ENCODE measurements at regions not wholly inside any gene's neighbourhood (a gene's known extent, or its start where the extent isn't known, plus 50 kb on each side); places are given as distances from the start of the nearest gene placed in this dataset.

DNA sequence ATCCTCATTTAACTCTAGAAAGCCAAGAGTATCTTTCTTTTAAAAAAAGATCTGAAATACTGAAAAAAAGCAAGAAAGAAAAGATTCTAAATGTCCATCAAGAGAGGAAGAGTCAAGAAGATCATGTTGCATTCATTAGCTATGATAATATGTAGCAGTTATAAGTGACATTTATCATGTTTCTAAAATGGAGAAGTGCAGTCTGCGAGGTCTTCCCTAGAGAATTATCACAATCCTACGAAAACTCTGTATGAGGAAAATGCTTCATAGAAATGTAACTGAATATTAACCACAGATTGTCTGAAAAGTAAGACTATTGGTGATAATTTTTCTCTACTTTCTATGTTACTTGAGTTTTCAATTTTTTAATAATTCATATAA is 77.4 kb upstream of the USP47 start:
- peaks cover 30% of the 10 kb centered on the region for H3K27me3 Mint-ChIP-seq (ENCODE audit: low read depth, unreplicated experiment)
- H3K27ac Mint-ChIP-seq (ENCODE audit: unreplicated experiment) = no peak overlapping the region
- no peaks in the 10 kb centered on the region for H3K36me3 Mint-ChIP-seq (ENCODE audit: low read depth, unreplicated experiment)
- H3K9me3 Mint-ChIP-seq (ENCODE audit: unreplicated experiment) = peaks cover 4% of the 10 kb centered on the region
- Histone ChIP-seq H3K4me1 (ENCODE audit: insufficient read depth, low read length) (no peaks in the 10 kb centered on the region), H3K27me3 (ENCODE audit: insufficient read depth, low read length) (peaks cover 29% of the 10 kb centered on the region), H3K27ac (ENCODE audit: low read depth, low read length) (no peak overlapping the region), H3K9me3 (ENCODE audit: insufficient read depth, low read depth, low read length) (no peaks in the 10 kb centered on the region), H3K36me3 (ENCODE audit: insufficient read depth, low read length) (no peaks in the 10 kb centered on the region), H2AFZ (ENCODE audit: low read depth, low read length) (no peak overlapping the region), H4K20me1 (ENCODE audit: insufficient read depth, low read length) (no peaks in the 10 kb centered on the region), H3K9ac (ENCODE audit: low read length) (no peak overlapping the region), H3K4me3 (ENCODE audit: insufficient read depth, low read depth, low read length) (no peak overlapping the region), H3K79me2 (ENCODE audit: insufficient read depth, low read length) (no peaks in the 10 kb centered on the region), H3K4me2 (ENCODE audit: low read length) (no peak overlapping the region)
- FAIRE-seq (no peak), DNase-seq (ENCODE audit: low read depth) (no peak)
- H3K4me3 Mint-ChIP-seq (ENCODE audit: unreplicated experiment) = no peak overlapping the region
- no peak for TF ChIP-seq EZH2 (IDR thresholded peaks at IDR 0.05; ENCODE audit: insufficient read depth, low read length)
- TF ChIP-seq, protein P1, sequence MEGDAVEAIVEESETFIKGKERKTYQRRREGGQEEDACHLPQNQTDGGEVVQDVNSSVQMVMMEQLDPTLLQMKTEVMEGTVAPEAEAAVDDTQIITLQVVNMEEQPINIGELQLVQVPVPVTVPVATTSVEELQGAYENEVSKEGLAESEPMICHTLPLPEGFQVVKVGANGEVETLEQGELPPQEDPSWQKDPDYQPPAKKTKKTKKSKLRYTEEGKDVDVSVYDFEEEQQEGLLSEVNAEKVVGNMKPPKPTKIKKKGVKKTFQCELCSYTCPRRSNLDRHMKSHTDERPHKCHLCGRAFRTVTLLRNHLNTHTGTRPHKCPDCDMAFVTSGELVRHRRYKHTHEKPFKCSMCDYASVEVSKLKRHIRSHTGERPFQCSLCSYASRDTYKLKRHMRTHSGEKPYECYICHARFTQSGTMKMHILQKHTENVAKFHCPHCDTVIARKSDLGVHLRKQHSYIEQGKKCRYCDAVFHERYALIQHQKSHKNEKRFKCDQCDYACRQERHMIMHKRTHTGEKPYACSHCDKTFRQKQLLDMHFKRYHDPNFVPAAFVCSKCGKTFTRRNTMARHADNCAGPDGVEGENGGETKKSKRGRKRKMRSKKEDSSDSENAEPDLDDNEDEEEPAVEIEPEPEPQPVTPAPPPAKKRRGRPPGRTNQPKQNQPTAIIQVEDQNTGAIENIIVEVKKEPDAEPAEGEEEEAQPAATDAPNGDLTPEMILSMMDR (IDR thresholded peaks at IDR 0.05; ENCODE audit: insufficient read depth, low read depth, low read length) = no peak
- no peaks in the 10 kb centered on the region for H3K4me1 Mint-ChIP-seq (ENCODE audit: low read depth, unreplicated experiment)

DNA sequence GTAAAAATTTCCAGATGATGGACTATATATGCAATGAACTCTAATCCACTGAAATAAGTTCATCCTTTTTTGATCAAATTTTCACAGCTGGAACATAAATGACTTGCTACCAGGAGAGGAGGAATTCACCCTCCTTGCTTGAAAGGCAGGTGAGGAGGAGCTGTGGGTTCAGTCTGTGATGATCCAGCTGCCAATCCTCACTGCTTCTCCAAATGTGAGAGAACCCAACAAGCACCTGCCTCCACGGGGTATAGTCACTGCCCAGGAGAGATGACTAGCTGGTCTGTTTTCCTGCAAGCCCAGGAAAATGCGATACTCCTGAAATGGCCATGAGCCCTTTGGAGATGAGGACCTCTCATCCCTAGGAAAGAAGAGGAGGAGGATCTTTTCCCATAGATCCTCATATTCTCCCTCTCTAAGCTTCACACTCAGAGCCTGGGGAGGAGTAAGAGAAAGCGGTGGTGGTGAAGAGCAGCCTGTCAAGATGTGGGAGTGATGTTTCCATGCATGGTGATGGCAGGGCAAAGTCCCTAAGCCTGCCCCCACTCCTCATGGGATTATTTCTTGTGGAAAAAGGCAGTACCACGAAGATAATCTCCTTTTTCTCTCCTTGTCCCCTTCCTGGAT is 77.9 kb upstream of the USP47 start:
- Mint-ChIP-seq H3K27ac (ENCODE audit: unreplicated experiment) (no peak overlapping the region), H3K4me3 (ENCODE audit: unreplicated experiment) (no peak overlapping the region), H3K27me3 (ENCODE audit: low read depth, unreplicated experiment) (peaks cover 31% of the 10 kb centered on the region), H3K36me3 (ENCODE audit: low read depth, unreplicated experiment) (no peaks in the 10 kb centered on the region), H3K9me3 (ENCODE audit: unreplicated experiment) (peaks cover 4% of the 10 kb centered on the region), H3K4me1 (ENCODE audit: low read depth, unreplicated experiment) (no peaks in the 10 kb centered on the region)
- no peak for DNase-seq (ENCODE audit: low read depth)
- Histone ChIP-seq H2AFZ (ENCODE audit: low read depth, low read length) (no peak overlapping the region), H3K79me2 (ENCODE audit: insufficient read depth, low read length) (no peaks in the 10 kb centered on the region), H3K4me2 (ENCODE audit: low read length) (no peak overlapping the region), H3K4me1 (ENCODE audit: insufficient read depth, low read length) (no peaks in the 10 kb centered on the region), H4K20me1 (ENCODE audit: insufficient read depth, low read length) (no peaks in the 10 kb centered on the region), H3K36me3 (ENCODE audit: insufficient read depth, low read length) (no peaks in the 10 kb centered on the region), H3K27me3 (ENCODE audit: insufficient read depth, low read length) (peaks cover 33% of the 10 kb centered on the region), H3K9ac (ENCODE audit: low read length) (no peak overlapping the region), H3K27ac (ENCODE audit: low read depth, low read length) (no peak overlapping the region), H3K9me3 (ENCODE audit: insufficient read depth, low read depth, low read length) (no peaks in the 10 kb centered on the region), H3K4me3 (ENCODE audit: insufficient read depth, low read depth, low read length) (no peak overlapping the region)
- no peak for FAIRE-seq
- TF ChIP-seq, protein P1 (IDR thresholded peaks at IDR 0.05; ENCODE audit: insufficient read depth, low read depth, low read length) = no peak
- TF ChIP-seq EZH2 (IDR thresholded peaks at IDR 0.05; ENCODE audit: insufficient read depth, low read length) = no peak

DNA sequence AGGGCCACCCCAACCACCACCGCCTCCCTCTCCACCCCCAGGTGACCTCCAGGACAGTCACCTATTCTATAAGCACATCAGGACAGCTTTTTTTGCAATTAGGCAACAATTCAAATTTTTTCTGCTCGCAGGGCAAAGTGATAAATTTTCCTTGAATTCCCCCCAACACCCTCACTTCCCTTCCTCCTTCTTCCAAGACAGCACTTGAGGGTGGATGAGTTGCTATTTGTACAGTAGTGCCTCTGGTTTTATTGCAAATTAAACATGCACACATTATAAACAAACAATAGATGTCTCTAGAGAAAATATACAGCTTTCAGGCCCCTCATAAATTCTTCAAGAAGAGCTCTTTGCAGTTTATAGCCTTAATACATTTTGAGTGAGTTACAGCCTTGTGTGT is 80.9 kb upstream of the USP47 start:
- TF ChIP-seq EZH2 (IDR thresholded peaks at IDR 0.05; ENCODE audit: insufficient read depth, low read length) = no peak
- TF ChIP-seq, protein P1 (IDR thresholded peaks at IDR 0.05; ENCODE audit: insufficient read depth, low read depth, low read length) = no peak
- H3K4me3 ChIP-seq (ENCODE audit: insufficient read depth, low read depth, low read length) = no peak overlapping the region
- no peak overlapping the region for H3K4me3 Mint-ChIP-seq (ENCODE audit: unreplicated experiment)
- H3K9me3 ChIP-seq (ENCODE audit: insufficient read depth, low read depth, low read length) = no peaks in the 10 kb centered on the region
- H3K36me3 Mint-ChIP-seq (ENCODE audit: low read depth, unreplicated experiment) = no peaks in the 10 kb centered on the region
- no peaks in the 10 kb centered on the region for H3K36me3 ChIP-seq (ENCODE audit: insufficient read depth, low read length)
- no peak overlapping the region for H2AFZ ChIP-seq (ENCODE audit: low read depth, low read length)
- H3K4me2 ChIP-seq (ENCODE audit: low read length) = no peak overlapping the region
- H3K27ac Mint-ChIP-seq (ENCODE audit: unreplicated experiment) = no peak overlapping the region
- FAIRE-seq (no peak), DNase-seq (ENCODE audit: low read depth) (no peak)
- no peaks in the 10 kb centered on the region for H3K4me1 ChIP-seq (ENCODE audit: insufficient read depth, low read length)
- H4K20me1 ChIP-seq (ENCODE audit: insufficient read depth, low read length) = no peaks in the 10 kb centered on the region
- peaks cover 36% of the 10 kb centered on the region for H3K27me3 ChIP-seq (ENCODE audit: insufficient read depth, low read length)
- H3K9me3 Mint-ChIP-seq (ENCODE audit: unreplicated experiment) = peaks cover 4% of the 10 kb centered on the region
- H3K4me1 Mint-ChIP-seq (ENCODE audit: low read depth, unreplicated experiment) = no peaks in the 10 kb centered on the region
- H3K79me2 ChIP-seq (ENCODE audit: insufficient read depth, low read length) = no peaks in the 10 kb centered on the region
- no peak overlapping the region for H3K27ac ChIP-seq (ENCODE audit: low read depth, low read length)
- H3K27me3 Mint-ChIP-seq (ENCODE audit: low read depth, unreplicated experiment) = peaks cover 44% of the 10 kb centered on the region
- no peak overlapping the region for H3K9ac ChIP-seq (ENCODE audit: low read length)
